Endothelial cell (in vitro differentiated cells): ENCODE measurements at regions not wholly inside any gene's neighbourhood (a gene's known extent, or its start where the extent isn't known, plus 50 kb on each side); places are given as distances from the start of the nearest gene placed in this dataset.

Experiments
- DNase-seq: peaks from one replicate; pipeline ENCODE4 v3.0.0; 2021; ENCODE audit warnings: low spot score
- H3K27ac Mint-ChIP-seq: one replicate; pipeline ENCODE4 v1.8.0; 2021; ENCODE audit warnings: mixed read lengths, inconsistent platforms; ENCODE audit not compliant: unreplicated experiment
- H3K27me3 Mint-ChIP-seq: one replicate; pipeline ENCODE4 v1.8.0; 2021; ENCODE audit warnings: mild to moderate bottlenecking, moderate library complexity, mixed read lengths, inconsistent platforms; ENCODE audit not compliant: unreplicated experiment
- H3K36me3 Mint-ChIP-seq: one replicate; pipeline ENCODE4 v1.8.0; 2021; ENCODE audit warnings: mild to moderate bottlenecking, low read depth, mixed read lengths, inconsistent platforms; ENCODE audit not compliant: unreplicated experiment
- H3K4me1 Mint-ChIP-seq: one replicate; pipeline ENCODE4 v1.8.0; 2021; ENCODE audit warnings: mild to moderate bottlenecking, mixed read lengths, inconsistent platforms; ENCODE audit not compliant: unreplicated experiment
- H3K4me3 Mint-ChIP-seq: one replicate; pipeline ENCODE4 v1.8.0; 2021; ENCODE audit warnings: mild to moderate bottlenecking, mixed read lengths, inconsistent platforms; ENCODE audit not compliant: unreplicated experiment
- H3K9me3 Mint-ChIP-seq: one replicate; pipeline ENCODE4 v1.8.0; 2021; ENCODE audit warnings: mixed read lengths, inconsistent platforms; ENCODE audit not compliant: unreplicated experiment
- CTCF ChIP-seq: fragments of 200-600 bp; sonication (generic); IDR thresholded peaks from one replicate; pipeline ENCODE4 v1.5.0; 2021; ENCODE audit warnings: antibody characterized with exemption; ENCODE audit not compliant: unreplicated experiment

GRCh38 chr2:51553476-51553875 is 521.5 kb upstream of the NRXN1 start:
- H3K27ac Mint-ChIP-seq: no peak overlapping the region
- H3K9me3 Mint-ChIP-seq: no peaks in the 10 kb centered on the region
- no peaks in the 10 kb centered on the region for H3K36me3 Mint-ChIP-seq
- TF ChIP-seq CTCF: no peak
- H3K4me1 Mint-ChIP-seq: no peaks in the 10 kb centered on the region
- no peak overlapping the region for H3K4me3 Mint-ChIP-seq
- no peak for DNase-seq
- H3K27me3 Mint-ChIP-seq: no peaks in the 10 kb centered on the region

- Mint-ChIP-seq H3K4me1 (no peaks in the 10 kb centered on the region), H3K36me3 (no peaks in the 10 kb centered on the region), H3K27me3 (no peaks in the 10 kb centered on the region), H3K4me3 (no peak overlapping the region), H3K27ac (no peak overlapping the region), H3K9me3 (no peaks in the 10 kb centered on the region)
- DNase-seq: no peak
- TF ChIP-seq CTCF: no peak
Measured at GRCh38 chr2:51535763-51536162, 503.8 kb upstream of the NRXN1 start.

- no peaks in the 10 kb centered on the region for H3K27me3 Mint-ChIP-seq
- no peak overlapping the region for H3K4me3 Mint-ChIP-seq
- no peaks in the 10 kb centered on the region for H3K36me3 Mint-ChIP-seq
- no peak overlapping the region for H3K27ac Mint-ChIP-seq
- H3K4me1 Mint-ChIP-seq: no peaks in the 10 kb centered on the region
- no peaks in the 10 kb centered on the region for H3K9me3 Mint-ChIP-seq
- no peak for TF ChIP-seq CTCF
- DNase-seq: no peak
Measured at GRCh38 chr2:51534166-51534565, 502.2 kb upstream of the NRXN1 start.

GRCh38 chr2:51528156-51528555 is 496.2 kb upstream of the NRXN1 start:
- Mint-ChIP-seq H3K27ac (no peak overlapping the region), H3K36me3 (no peaks in the 10 kb centered on the region), H3K4me3 (no peak overlapping the region), H3K27me3 (no peaks in the 10 kb centered on the region), H3K9me3 (no peaks in the 10 kb centered on the region), H3K4me1 (no peaks in the 10 kb centered on the region)
- TF ChIP-seq CTCF: no peak
- DNase-seq: no peak

GRCh38 chr2:51526766-51527165 is 494.8 kb upstream of the NRXN1 start:
- no peaks in the 10 kb centered on the region for H3K9me3 Mint-ChIP-seq
- no peaks in the 10 kb centered on the region for H3K27me3 Mint-ChIP-seq
- no peak overlapping the region for H3K27ac Mint-ChIP-seq
- no peak overlapping the region for H3K4me3 Mint-ChIP-seq
- no peak for DNase-seq
- no peak for TF ChIP-seq CTCF
- H3K36me3 Mint-ChIP-seq: no peaks in the 10 kb centered on the region
- no peaks in the 10 kb centered on the region for H3K4me1 Mint-ChIP-seq
